GM12891 (cell line): ENCODE measurements at regions not wholly inside any gene's neighbourhood (a gene's known extent, or its start where the extent isn't known, plus 50 kb on each side); places are given as distances from the start of the nearest gene placed in this dataset.

Source experiments
- POLR2A ChIP-seq: IDR thresholded peaks from 2 replicates; pipeline ENCODE4 v1.6.1; 2011; ENCODE audit warnings: low read depth, low read length, control low read depth
- POLR2AphosphoS5 ChIP-seq: IDR thresholded peaks from 2 replicates; pipeline ENCODE4 v1.6.1; 2011; ENCODE audit warnings: low read depth, low read length, control low read depth
- POU2F2 ChIP-seq: IDR thresholded peaks from 2 replicates; pipeline ENCODE4 v1.6.1; 2011; ENCODE audit warnings: low read depth, mild to moderate bottlenecking, control low read depth, low read length, moderate library complexity
- TAF1 ChIP-seq: IDR thresholded peaks from 2 replicates; pipeline ENCODE4 v1.6.1; 2011; ENCODE audit warnings: low read depth, low read length, control low read depth

GRCh38 chr6:156009656-156010055 is 554.0 kb upstream of the NOX3 start:
- TF ChIP-seq POLR2A (no peak), TAF1 (no peak), POLR2AphosphoS5 (no peak), POU2F2 (no peak)
